Activated T-helper 2 cell treated with anti-CD3 and anti-CD28 coated beads, Interferon-gamma antibody, Interleukin-2, Interleukin-4, amounts not matched to agents 10 μg/mL and 5 μg/mL and 100 μg/mL, durations not matched to agents 14 hours and 24 hours and 36 hours (primary cell): ENCODE measurements at regions not wholly inside any gene's neighbourhood (a gene's known extent, or its start where the extent isn't known, plus 50 kb on each side); places are given as distances from the start of the nearest gene placed in this dataset.
"Not testable (repeated sequence)": the region's sequence is repeated elsewhere in the genome, so short reads cannot be mapped to it uniquely, and the experiment has no call there.

Source experiments
- DNase-seq: peaks from one replicate; pipeline ENCODE4 v3.0.0; 2021; ENCODE audit warnings: low spot score
- H3K27ac Mint-ChIP-seq: one replicate; pipeline ENCODE4 v1.8.0; 2021; ENCODE audit warnings: mixed read lengths
- H3K27me3 Mint-ChIP-seq: one replicate; pipeline ENCODE4 v1.8.0; 2021; ENCODE audit warnings: low read depth, mixed read lengths
- H3K36me3 Mint-ChIP-seq: one replicate; pipeline ENCODE4 v1.8.0; 2021; ENCODE audit warnings: low read depth, mixed read lengths
- H3K4me1 Mint-ChIP-seq: one replicate; pipeline ENCODE4 v1.8.0; 2021; ENCODE audit warnings: low read depth, mixed read lengths
- H3K4me3 Mint-ChIP-seq: one replicate; pipeline ENCODE4 v1.8.0; 2021; ENCODE audit warnings: low read depth, mild to moderate bottlenecking, moderate library complexity, mixed read lengths
- H3K9me3 Mint-ChIP-seq: one replicate; pipeline ENCODE4 v1.8.0; 2021; ENCODE audit warnings: mixed read lengths
- intact Hi-C: fragments of 100-400 bp; cut with micrococcal nuclease; formaldehyde crosslinking; loops from one replicate; pipeline ENCODE4 v1.15.1; 2023

- Mint-ChIP-seq H3K4me1 (no peaks in the 10 kb centered on the region), H3K27ac (no peak overlapping the region), H3K27me3 (no peaks in the 10 kb centered on the region), H3K4me3 (no peak overlapping the region), H3K36me3 (no peaks in the 10 kb centered on the region), H3K9me3 (no peaks in the 10 kb centered on the region)
- no peak for DNase-seq
- intact Hi-C loops: no loop called here
Measured at GRCh38 chrX:1140236-1140681, 72.2 kb downstream of the CRLF2 start.

- Mint-ChIP-seq H3K4me1 (no peaks in the 10 kb centered on the region), H3K27ac (no peak overlapping the region), H3K4me3 (no peak overlapping the region), H3K36me3 (no peaks in the 10 kb centered on the region), H3K27me3 (no peaks in the 10 kb centered on the region), H3K9me3 (no peaks in the 10 kb centered on the region)
- intact Hi-C loops: no loop called here
- no peak for DNase-seq
Measured at GRCh38 chrX:1139185-1139500, 73.3 kb downstream of the CRLF2 start.

GRCh38 chrX:1138476-1139184 lies 73.8 kb downstream of the CRLF2 start:
- Mint-ChIP-seq H3K4me1 (no peaks in the 10 kb centered on the region), H3K27ac (no peak overlapping the region), H3K9me3 (no peaks in the 10 kb centered on the region), H3K36me3 (no peaks in the 10 kb centered on the region), H3K4me3 (no peak overlapping the region), H3K27me3 (no peaks in the 10 kb centered on the region)
- DNase-seq: no peak
- intact Hi-C loops: no loop called here

GRCh38 chrX:1137531-1137930 lies 74.9 kb downstream of the CRLF2 start:
- DNase-seq: no peak
- no peaks in the 10 kb centered on the region for H3K27me3 Mint-ChIP-seq
- no peak overlapping the region for H3K4me3 Mint-ChIP-seq
- no peaks in the 10 kb centered on the region for H3K36me3 Mint-ChIP-seq
- no peak overlapping the region for H3K27ac Mint-ChIP-seq
- no peaks in the 10 kb centered on the region for H3K4me1 Mint-ChIP-seq
- H3K9me3 Mint-ChIP-seq: no peaks in the 10 kb centered on the region
- intact Hi-C loops: no loop called here

GRCh38 chrX:1136582-1136981 lies 75.9 kb downstream of the CRLF2 start:
- H3K36me3 Mint-ChIP-seq, H3K27ac Mint-ChIP-seq, DNase-seq, H3K4me3 Mint-ChIP-seq, H3K27me3 Mint-ChIP-seq, H3K9me3 Mint-ChIP-seq, intact Hi-C loops, H3K4me1 Mint-ChIP-seq: not testable (repeated sequence)

GRCh38 chrX:1134976-1135375 lies 77.5 kb downstream of the CRLF2 start:
- no peaks in the 10 kb centered on the region for H3K4me1 Mint-ChIP-seq
- no peaks in the 10 kb centered on the region for H3K27me3 Mint-ChIP-seq
- no peak for DNase-seq
- H3K36me3 Mint-ChIP-seq: no peaks in the 10 kb centered on the region
- H3K9me3 Mint-ChIP-seq: no peaks in the 10 kb centered on the region
- no peak overlapping the region for H3K4me3 Mint-ChIP-seq
- H3K27ac Mint-ChIP-seq: no peak overlapping the region
- intact Hi-C loops: no loop called here

- no peak for DNase-seq
- H3K4me3 Mint-ChIP-seq: no peak overlapping the region
- H3K36me3 Mint-ChIP-seq: no peaks in the 10 kb centered on the region
- no peak overlapping the region for H3K27ac Mint-ChIP-seq
- intact Hi-C loops: no loop called here
- no peaks in the 10 kb centered on the region for H3K9me3 Mint-ChIP-seq
- H3K4me1 Mint-ChIP-seq: no peaks in the 10 kb centered on the region
- no peaks in the 10 kb centered on the region for H3K27me3 Mint-ChIP-seq
Measured at GRCh38 chrX:1134156-1134555, 78.3 kb downstream of the CRLF2 start.

- no peak for DNase-seq
- no peak overlapping the region for H3K4me3 Mint-ChIP-seq
- H3K36me3 Mint-ChIP-seq: no peaks in the 10 kb centered on the region
- peaks cover 5% of the 10 kb centered on the region for H3K9me3 Mint-ChIP-seq
- intact Hi-C loops: no loop called here
- H3K4me1 Mint-ChIP-seq: no peaks in the 10 kb centered on the region
- H3K27ac Mint-ChIP-seq: no peak overlapping the region
- H3K27me3 Mint-ChIP-seq: no peaks in the 10 kb centered on the region
Measured at GRCh38 chrX:1126738-1127137, 85.7 kb downstream of the CRLF2 start.

GRCh38 chrX:1124531-1124930 lies 87.9 kb downstream of the CRLF2 start:
- H3K4me1 Mint-ChIP-seq: no peaks in the 10 kb centered on the region

GRCh38 chrX:1122851-1123250 lies 89.6 kb downstream of the CRLF2 start:
- intact Hi-C loops: not testable (repeated sequence)

More at GRCh38 chrX:1124531-1124930, 87.9 kb downstream of the CRLF2 start:
- Mint-ChIP-seq H3K4me3 (no peak overlapping the region), H3K36me3 (no peaks in the 10 kb centered on the region), H3K27ac (no peak overlapping the region), H3K27me3 (no peaks in the 10 kb centered on the region), H3K9me3 (peaks cover 5% of the 10 kb centered on the region)
- intact Hi-C loops: no loop called here
- no peak for DNase-seq

GRCh38 chrX:1119275-1119674 lies 93.2 kb downstream of the CRLF2 start:
- DNase-seq: no peak

More at GRCh38 chrX:1122851-1123250, 89.6 kb downstream of the CRLF2 start:
- H3K4me3 Mint-ChIP-seq, H3K9me3 Mint-ChIP-seq, H3K4me1 Mint-ChIP-seq, H3K27me3 Mint-ChIP-seq, H3K36me3 Mint-ChIP-seq, H3K27ac Mint-ChIP-seq, DNase-seq: not testable (repeated sequence)

GRCh38 chrX:1118572-1119199 lies 93.8 kb downstream of the CRLF2 start:
- intact Hi-C loops: no loop called here
- H3K27me3 Mint-ChIP-seq: no peaks in the 10 kb centered on the region
- H3K4me3 Mint-ChIP-seq: no peak overlapping the region
- DNase-seq: no peak
- no peaks in the 10 kb centered on the region for H3K4me1 Mint-ChIP-seq
- H3K9me3 Mint-ChIP-seq: no peaks in the 10 kb centered on the region
- H3K27ac Mint-ChIP-seq: no peak overlapping the region
- H3K36me3 Mint-ChIP-seq: no peaks in the 10 kb centered on the region

More at GRCh38 chrX:1119275-1119674, 93.2 kb downstream of the CRLF2 start:
- Mint-ChIP-seq H3K27ac (no peak overlapping the region), H3K36me3 (no peaks in the 10 kb centered on the region), H3K4me3 (no peak overlapping the region), H3K4me1 (no peaks in the 10 kb centered on the region), H3K27me3 (no peaks in the 10 kb centered on the region), H3K9me3 (no peaks in the 10 kb centered on the region)
- intact Hi-C loops: no loop called here

GRCh38 chrX:1115411-1115810 lies 97.0 kb downstream of the CRLF2 start:
- H3K36me3 Mint-ChIP-seq, H3K27me3 Mint-ChIP-seq, H3K4me3 Mint-ChIP-seq: not testable (repeated sequence)

More at GRCh38 chrX:1115411-1115810, 97.0 kb downstream of the CRLF2 start:
- H3K9me3 Mint-ChIP-seq, H3K4me1 Mint-ChIP-seq, DNase-seq, H3K27ac Mint-ChIP-seq, intact Hi-C loops: not testable (repeated sequence)
